Astrocyte (in vitro differentiated cells and primary cell): ENCODE measurements at regions not wholly inside any gene's neighbourhood (a gene's known extent, or its start where the extent isn't known, plus 50 kb on each side); places are given as distances from the start of the nearest gene placed in this dataset.

ENCODE experiments used
- EZH2 ChIP-seq: IDR thresholded peaks from 2 replicates; pipeline ENCODE4 v1.6.1; 2012; ENCODE audit warnings: mild to moderate bottlenecking, low read length, inconsistent platforms; ENCODE audit not compliant: insufficient read depth
- TF ChIP-seq, protein P1 (sequence below): IDR thresholded peaks from 2 replicates; pipeline ENCODE4 v1.5.1; 2011; ENCODE audit warnings: low read depth, mild to moderate bottlenecking, inconsistent platforms, low read length, moderate library complexity; ENCODE audit not compliant: insufficient read depth

DNA sequence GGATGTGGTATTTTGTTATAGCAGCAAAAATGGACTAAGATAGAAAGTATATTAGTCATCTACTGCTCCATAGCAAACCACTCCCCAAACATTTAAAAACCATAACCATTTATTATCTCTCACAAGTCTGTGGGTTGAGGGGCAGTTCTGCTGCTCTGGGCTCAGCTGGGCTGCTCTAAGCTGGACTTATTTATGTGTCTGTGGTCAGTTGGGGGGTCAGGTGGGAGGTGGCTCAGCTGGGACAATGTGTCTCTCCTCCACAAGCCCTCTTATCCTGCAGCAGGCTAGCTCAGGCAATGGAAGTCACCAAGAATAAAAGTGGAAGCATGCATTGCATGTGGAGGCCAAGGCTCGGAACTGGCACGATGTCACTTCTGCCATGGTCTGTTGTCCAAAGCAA, 226.1 kb upstream of the N4BP1 start:
- TF ChIP-seq, protein P1, sequence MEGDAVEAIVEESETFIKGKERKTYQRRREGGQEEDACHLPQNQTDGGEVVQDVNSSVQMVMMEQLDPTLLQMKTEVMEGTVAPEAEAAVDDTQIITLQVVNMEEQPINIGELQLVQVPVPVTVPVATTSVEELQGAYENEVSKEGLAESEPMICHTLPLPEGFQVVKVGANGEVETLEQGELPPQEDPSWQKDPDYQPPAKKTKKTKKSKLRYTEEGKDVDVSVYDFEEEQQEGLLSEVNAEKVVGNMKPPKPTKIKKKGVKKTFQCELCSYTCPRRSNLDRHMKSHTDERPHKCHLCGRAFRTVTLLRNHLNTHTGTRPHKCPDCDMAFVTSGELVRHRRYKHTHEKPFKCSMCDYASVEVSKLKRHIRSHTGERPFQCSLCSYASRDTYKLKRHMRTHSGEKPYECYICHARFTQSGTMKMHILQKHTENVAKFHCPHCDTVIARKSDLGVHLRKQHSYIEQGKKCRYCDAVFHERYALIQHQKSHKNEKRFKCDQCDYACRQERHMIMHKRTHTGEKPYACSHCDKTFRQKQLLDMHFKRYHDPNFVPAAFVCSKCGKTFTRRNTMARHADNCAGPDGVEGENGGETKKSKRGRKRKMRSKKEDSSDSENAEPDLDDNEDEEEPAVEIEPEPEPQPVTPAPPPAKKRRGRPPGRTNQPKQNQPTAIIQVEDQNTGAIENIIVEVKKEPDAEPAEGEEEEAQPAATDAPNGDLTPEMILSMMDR: no peak
- TF ChIP-seq EZH2: no peak
